Activated naive CD4-positive, alpha-beta T cell treated with anti-CD3 and anti-CD28 coated beads, Interleukin-2, amount 50 U/mL, for 72 hours (primary cell): ENCODE measurements at regions not wholly inside any gene's neighbourhood (a gene's known extent, or its start where the extent isn't known, plus 50 kb on each side); places are given as distances from the start of the nearest gene placed in this dataset.
"Not testable (repeated sequence)": the region's sequence is repeated elsewhere in the genome, so short reads cannot be mapped to it uniquely, and the experiment has no call there.

Source experiments
- ATAC-seq, 2 donors: fragments of 150-1000 bp; cut with Tn5 transposase; 2 replicates each; pipeline ENCODE4 v1.10.0; 2021; ENCODE audit warnings: mild to moderate bottlenecking in 2 of 2, moderate library complexity in 2 of 2
- DNase-seq, 2 donors: peaks; one replicate each; pipeline ENCODE4 v3.0.0; 2021 to 2022; ENCODE audit warnings: low spot score in 2 of 2
- H3K27ac Mint-ChIP-seq, 2 donors: one replicate each; pipeline ENCODE4 v1.8.0; 2022; ENCODE audit warnings: mild to moderate bottlenecking in 2 of 2, mixed read lengths in 2 of 2
- H3K36me3 Mint-ChIP-seq, 2 donors: one replicate each; pipeline ENCODE4 v1.8.0; 2022; ENCODE audit warnings: mixed read lengths in 2 of 2
- H3K9me3 Mint-ChIP-seq, 2 donors: one replicate each; pipeline ENCODE4 v1.8.0; 2022; ENCODE audit warnings: mixed read lengths in 2 of 2

DNA sequence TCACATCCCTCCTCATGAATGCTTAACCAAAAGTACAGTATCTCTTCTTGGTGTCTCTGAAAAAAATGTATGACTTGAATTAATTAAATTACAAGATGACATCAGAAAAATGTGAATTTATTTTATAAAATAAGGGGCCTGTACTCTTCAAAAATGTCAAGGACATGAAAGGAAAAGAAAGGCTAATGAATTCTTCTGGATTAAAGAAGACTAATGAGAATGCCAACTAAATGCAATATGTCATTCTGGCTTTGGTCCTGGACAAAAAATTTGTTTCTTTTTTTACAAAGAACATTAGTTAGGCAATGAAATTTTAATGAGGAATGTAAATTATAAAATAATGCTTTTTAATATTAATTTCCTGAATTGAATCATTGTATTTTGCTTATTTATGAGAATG, 1125.7 kb downstream of the DNAJB9 start:
- H3K36me3 Mint-ChIP-seq = peaks cover 0 to 8% of the 10 kb centered on the region in 2 donors
- no peak overlapping the region for H3K27ac Mint-ChIP-seq
- peaks cover 9 to 10% of the 10 kb centered on the region in 2 donors for H3K9me3 Mint-ChIP-seq
- ATAC-seq = no peak
- no peak for DNase-seq

DNA sequence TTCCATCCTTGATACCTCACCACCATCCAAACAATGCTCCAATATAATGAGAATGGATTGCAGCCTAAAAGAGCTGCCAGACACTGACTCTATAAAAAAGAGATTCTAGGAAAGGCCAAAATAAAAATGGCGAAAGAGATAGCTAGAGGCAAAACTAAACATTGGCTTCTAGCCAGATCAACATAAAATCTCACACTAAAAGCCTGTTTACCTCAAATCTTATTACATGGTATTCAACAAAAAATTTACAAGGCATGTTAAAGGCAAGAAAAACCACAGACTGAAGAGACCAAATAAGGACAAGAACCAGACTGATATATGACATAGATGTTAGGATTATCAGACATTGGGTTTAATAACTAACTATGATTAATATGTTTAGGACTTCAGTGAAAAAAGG, 1127.0 kb downstream of the DNAJB9 start:
- Mint-ChIP-seq H3K9me3 (peaks cover 3 to 8% of the 10 kb centered on the region in 2 donors), H3K27ac (no peak overlapping the region), H3K36me3 (peaks cover 0 to 6% of the 10 kb centered on the region in 2 donors)
- ATAC-seq = no peak
- DNase-seq = no peak

DNA sequence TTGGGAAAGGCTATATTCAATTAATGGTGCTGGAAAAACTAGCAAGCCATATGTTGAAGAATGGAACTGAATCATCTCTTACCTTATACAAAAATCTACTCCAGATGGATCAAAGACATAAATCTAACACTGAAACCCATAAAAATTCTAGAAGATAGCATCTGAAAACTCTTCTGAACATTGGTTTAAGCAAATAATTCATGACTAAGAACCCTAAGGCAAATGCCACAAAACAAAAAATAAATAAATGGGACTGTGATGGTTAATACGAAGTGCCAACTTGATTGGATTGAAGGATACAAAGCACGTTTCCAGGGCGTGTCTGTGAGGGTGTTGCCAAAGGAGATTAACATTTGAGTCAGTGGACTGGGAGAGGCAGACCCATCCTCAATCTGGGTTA, 1130.0 kb downstream of the DNAJB9 start:
- Mint-ChIP-seq H3K27ac (no peak overlapping the region), H3K36me3 (no peaks in the 10 kb centered on the region), H3K9me3 (peaks cover 0 to 7% of the 10 kb centered on the region in 2 donors)
- ATAC-seq = no peak
- DNase-seq = no peak

DNA sequence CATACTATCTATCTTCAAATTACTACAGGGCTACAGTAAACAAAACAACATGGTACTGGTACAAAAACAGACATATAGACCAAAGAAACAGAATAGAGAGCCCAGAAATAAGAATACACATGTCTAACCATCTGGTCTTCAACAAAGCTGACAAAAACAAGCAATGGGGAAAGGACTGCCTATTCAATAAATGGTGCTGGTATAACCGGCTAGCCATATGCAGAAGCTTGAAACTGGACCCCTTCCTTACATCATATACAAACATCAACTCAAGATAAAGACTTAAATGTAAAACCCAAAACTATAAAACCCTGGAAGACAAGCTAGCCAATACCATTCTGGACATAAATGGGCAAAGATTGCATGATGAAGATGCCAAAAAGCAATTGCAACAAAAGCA, 1143.7 kb downstream of the DNAJB9 start:
- Mint-ChIP-seq H3K27ac (no peak overlapping the region), H3K9me3 (peaks cover 0 to 3% of the 10 kb centered on the region in 2 donors)
- no peak for ATAC-seq

DNA sequence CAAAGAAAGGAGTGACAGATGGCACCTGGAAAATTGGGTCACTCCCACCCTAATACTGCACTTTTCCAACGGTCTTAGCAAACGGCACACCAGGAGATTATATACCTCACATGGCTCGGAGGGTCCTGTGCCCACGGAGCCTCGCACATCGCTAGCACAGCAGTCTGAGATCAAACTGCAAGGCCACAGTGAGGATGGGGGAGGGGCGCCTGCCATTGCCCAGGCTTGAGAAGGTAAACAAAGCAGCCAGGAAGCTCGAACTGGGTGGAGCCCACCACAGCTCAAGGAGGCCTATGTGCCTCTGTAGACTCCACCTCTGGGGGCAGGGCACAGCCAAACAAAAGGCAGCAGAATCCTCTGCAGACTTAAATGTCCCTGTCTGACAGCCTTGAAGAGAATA, 1149.7 kb downstream of the DNAJB9 start:
- not testable (repeated sequence) for H3K27ac Mint-ChIP-seq, ATAC-seq, DNase-seq, H3K36me3 Mint-ChIP-seq
- H3K9me3 Mint-ChIP-seq = peaks cover 6 to 15% of the 10 kb centered on the region in 2 donors

More for the DNA sequence above, 1143.7 kb downstream of the DNAJB9 start:
- DNase-seq = no peak
- H3K36me3 Mint-ChIP-seq = no peaks in the 10 kb centered on the region

DNA sequence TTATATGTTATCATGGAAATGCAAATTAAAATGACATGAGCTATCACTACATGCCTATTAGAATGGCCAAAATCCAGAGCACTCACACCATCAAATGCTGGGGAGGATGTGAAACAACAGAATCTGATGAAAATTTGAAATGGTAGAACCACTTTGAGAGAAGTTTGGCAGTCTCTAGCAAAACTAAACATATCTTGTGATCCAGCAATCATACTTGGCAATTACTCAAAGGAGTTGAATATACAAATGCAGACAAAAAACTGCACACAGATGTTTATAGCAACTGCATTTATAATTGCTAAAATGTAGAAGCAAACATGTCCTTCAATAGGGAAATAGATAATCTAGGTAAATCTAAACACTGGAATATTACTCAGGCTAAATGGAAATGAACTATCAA, 1164.9 kb downstream of the DNAJB9 start:
- H3K9me3 Mint-ChIP-seq = peaks cover 0 to 13% of the 10 kb centered on the region in 2 donors
- DNase-seq (no peak), ATAC-seq (no peak)
- no peaks in the 10 kb centered on the region for H3K36me3 Mint-ChIP-seq
- H3K27ac Mint-ChIP-seq = no peak overlapping the region

DNA sequence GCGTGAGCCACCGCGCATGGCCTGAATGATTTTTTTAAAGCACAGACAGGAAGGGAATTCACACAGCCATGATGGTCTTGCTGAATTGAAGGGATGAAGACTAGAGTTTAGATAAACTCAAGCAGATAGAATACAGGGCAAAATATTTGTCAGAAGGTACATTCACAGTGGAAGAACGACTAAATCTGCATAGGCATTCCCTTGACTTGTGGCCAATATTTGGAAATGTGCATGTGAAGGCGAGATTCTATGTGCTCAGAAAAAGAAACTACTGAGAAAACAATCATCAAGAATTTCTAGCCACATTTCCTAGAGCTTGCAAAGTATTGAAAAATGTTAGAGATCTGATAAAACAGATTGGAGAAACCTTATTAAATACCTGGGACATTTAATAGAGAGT, 1166.2 kb downstream of the DNAJB9 start:
- no peak for ATAC-seq
- no peaks in the 10 kb centered on the region for H3K36me3 Mint-ChIP-seq
- H3K27ac Mint-ChIP-seq = no peak overlapping the region
- peaks cover 0 to 9% of the 10 kb centered on the region in 2 donors for H3K9me3 Mint-ChIP-seq
- no peak for DNase-seq

DNA sequence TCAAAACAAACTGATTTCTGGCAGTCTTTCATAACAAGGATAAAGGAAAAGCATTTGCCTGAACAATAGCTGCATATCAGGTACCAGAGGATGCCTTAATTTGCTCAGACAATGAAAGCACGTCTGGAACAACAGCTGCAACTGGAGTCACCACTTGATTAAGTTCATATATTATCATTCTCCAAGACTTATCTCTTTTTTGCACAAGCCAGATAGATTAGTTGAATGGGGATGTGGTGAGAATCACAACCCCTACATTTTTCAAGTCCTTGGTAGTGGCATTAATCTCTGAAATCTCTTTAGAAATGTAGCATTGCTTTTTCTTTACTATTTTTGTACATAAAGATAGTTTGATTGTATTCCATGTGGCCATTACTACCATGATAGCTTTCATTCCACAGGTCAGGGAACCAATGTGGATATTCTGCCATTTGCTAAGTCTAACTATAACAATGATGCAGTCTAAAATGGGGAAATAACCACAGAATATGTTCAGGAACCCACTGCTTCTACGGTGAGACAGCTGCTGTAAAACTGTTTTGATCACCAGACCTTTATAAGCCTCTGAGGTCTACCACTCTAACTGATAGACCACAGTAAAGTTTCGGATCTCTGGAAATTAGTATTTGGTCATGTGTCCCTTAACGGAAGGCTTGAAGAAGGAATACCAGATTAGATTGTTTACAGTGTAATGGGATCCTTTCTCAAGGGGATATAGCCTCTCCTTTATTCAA, 1176.2 kb downstream of the DNAJB9 start:
- no peak for DNase-seq
- Mint-ChIP-seq H3K36me3 (no peaks in the 10 kb centered on the region), H3K9me3 (peaks cover 0 to 7% of the 10 kb centered on the region in 2 donors), H3K27ac (no peak overlapping the region)
- no peak for ATAC-seq

DNA sequence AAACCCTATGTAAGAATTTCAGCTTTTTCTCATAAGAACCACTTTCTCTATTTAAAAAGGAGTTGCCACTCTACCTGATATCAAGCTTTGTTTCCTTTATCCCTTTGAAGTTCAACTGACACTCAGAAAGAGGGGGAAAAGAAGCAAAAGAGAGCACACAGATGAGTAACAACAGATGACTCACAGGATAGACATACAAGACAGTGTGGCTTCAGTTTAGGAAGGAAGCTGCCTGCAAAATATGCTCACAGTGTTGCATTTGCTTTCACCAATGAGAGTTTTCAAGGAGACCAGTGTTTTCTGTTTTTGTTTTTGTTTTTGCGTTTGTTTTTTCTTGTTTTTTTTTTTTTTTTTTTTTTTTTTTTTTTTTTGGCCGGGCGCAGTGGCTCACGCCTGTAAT, 1181.6 kb downstream of the DNAJB9 start:
- DNase-seq = no peak
- H3K9me3 Mint-ChIP-seq = peaks cover 0 to 11% of the 10 kb centered on the region in 2 donors
- ATAC-seq = peak in 1 of 2 donors; percentile 61
- no peak overlapping the region for H3K27ac Mint-ChIP-seq
- no peaks in the 10 kb centered on the region for H3K36me3 Mint-ChIP-seq

DNA sequence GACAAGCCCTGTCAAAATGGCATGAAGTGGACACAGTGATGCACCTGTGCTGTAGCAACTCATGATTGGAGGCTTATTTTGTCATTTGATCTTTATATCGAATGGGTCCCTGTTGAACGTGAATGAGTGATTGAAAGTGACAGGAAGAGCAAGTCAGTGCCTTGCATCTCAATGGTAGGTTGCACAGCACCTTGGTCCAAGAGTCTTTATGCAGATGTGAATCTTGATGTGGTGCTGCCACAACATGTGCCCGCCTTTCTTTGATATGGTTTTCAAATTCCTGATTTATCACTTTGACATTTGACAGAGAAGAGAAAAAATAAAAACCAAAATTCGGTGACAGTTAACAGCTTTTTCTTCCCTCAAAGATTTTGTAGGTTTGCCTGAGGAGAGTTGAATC, 1182.4 kb downstream of the DNAJB9 start:
- Mint-ChIP-seq H3K36me3 (no peaks in the 10 kb centered on the region), H3K27ac (no peak overlapping the region), H3K9me3 (peaks cover 4 to 7% of the 10 kb centered on the region in 2 donors)
- DNase-seq = no peak
- no peak for ATAC-seq

DNA sequence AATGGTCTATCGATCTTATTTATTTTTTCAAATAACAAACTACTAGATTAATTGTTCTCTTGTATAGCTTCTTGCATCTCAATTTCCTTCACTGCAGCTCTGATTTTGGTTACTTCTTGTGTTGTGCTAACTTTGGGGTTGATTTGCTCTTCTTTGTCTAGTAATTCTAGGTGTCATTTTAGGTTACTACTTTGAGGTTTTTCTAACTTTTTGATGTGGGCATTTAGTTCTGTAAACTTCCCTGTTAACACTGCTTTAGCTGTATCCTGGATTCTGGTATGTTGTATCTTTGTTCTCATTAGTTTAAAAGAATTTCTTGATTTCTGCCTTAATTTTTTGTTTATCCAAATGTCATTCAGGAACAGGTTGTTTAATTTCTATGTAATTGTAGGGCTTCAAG, 1188.0 kb downstream of the DNAJB9 start:
- no peak for DNase-seq
- ATAC-seq = no peak
- Mint-ChIP-seq H3K36me3 (no peaks in the 10 kb centered on the region), H3K9me3 (peaks cover 13 to 28% of the 10 kb centered on the region in 2 donors), H3K27ac (no peak overlapping the region)

DNA sequence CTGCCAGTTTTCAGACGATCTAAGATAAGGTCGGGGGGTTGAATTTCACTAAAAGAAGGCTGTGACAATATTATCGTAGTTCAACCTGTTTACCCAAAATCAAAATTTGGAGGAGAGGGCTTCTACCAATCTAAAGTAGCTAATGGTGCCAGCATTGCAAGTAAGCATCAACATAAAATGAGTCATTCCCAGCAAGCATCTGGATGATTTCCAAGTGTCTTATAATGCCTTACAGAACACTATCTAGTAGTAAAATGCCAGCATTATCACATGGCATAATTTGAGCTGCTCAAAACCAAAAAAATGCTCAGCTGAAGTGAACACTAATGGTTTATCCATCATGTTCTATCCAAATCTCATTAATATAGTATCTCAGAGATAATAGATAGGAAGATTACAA, 1193.9 kb downstream of the DNAJB9 start:
- DNase-seq (no peak), ATAC-seq (no peak)
- Mint-ChIP-seq H3K27ac (no peak overlapping the region), H3K36me3 (no peaks in the 10 kb centered on the region), H3K9me3 (peaks cover 16 to 21% of the 10 kb centered on the region in 2 donors)

DNA sequence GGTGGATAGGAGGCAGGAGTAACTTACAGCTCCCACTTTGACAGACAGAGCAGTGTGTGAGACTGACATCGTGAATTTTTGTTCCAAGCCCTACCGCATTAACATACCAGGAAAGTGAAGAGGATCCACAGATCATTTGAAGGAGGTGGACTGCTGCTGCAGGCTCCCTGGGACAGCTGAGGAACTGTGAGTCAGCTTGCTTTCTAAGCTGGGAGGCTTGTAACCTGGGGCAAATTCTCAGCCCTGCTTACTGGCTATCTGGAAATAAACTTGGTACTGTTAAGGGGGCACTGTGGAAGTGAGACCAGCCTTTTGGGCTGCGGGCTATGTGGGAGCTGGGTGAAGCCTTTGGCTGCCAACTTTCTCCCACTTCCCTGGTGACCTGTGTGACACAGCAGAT, 1202.5 kb downstream of the DNAJB9 start:
- ATAC-seq = no peak
- no peak for DNase-seq
- Mint-ChIP-seq H3K36me3 (peaks cover 0 to 5% of the 10 kb centered on the region in 2 donors), H3K27ac (no peak overlapping the region), H3K9me3 (peaks cover 0 to 28% of the 10 kb centered on the region in 2 donors)

DNA sequence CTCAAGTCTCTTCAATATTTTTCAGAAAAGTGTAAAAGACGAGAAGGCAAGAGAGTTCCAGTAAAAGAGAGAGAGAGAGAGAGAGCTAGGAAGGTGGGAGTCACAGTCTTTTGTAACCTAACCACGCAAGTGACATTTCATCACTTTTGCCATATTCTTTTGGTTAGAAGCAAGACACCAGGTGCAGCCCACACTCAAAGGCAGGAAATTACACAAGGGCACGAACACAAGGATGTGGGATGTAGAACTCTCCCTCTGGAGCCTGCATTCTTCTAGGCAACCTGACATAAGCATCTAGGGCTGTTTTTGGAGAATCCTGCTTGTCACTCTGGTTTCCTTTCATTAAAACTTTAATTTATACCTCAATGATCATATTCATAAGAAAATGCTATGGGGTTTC, 1213.1 kb downstream of the DNAJB9 start:
- DNase-seq (no peak), ATAC-seq (no peak)
- H3K36me3 Mint-ChIP-seq = no peaks in the 10 kb centered on the region
- no peak overlapping the region for H3K27ac Mint-ChIP-seq
- H3K9me3 Mint-ChIP-seq = peaks cover 3 to 4% of the 10 kb centered on the region in 2 donors

DNA sequence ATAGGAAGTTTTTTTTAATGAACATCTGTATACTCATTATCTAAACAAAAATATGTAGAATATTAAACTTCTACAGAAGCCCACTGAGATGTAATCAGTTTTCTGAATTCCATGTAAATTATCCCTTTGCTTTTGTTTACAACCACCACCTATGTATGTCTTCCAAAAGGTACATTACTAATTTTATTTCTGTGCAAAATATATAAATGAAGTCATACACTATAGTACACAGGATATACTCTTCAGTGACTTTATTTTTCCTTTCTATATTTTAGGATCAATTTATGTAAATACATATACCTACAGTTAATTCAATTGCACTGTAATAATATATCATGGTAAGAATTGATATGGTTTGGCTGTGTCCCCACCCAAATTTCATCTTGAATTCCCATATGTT, 1236.9 kb downstream of the DNAJB9 start:
- no peak for ATAC-seq
- H3K36me3 Mint-ChIP-seq = no peaks in the 10 kb centered on the region
- H3K9me3 Mint-ChIP-seq = peaks cover 0 to 5% of the 10 kb centered on the region in 2 donors
- DNase-seq = no peak
- H3K27ac Mint-ChIP-seq = no peak overlapping the region

DNA sequence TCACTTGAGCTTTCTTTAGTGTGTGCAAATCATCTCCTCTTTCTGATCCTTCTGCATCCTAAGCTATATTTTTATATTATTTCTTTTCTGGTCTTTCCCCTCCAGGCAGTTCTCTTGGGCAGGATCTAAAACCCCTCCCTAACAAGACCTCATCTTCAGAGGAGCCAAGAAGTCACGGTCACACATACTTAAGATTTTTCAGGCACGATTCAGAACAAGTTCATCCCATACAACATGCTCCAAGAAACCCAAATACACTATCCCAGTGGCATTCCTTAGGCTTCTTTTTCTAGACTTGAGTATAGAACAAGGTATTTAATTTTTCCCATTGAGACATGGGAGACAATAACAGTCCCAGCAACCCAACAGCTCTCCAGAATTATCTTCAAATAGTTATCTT, 1251.5 kb downstream of the DNAJB9 start:
- ATAC-seq = no peak
- peaks cover 10 to 13% of the 10 kb centered on the region in 2 donors for H3K9me3 Mint-ChIP-seq
- peaks cover 0 to 6% of the 10 kb centered on the region in 2 donors for H3K36me3 Mint-ChIP-seq
- H3K27ac Mint-ChIP-seq = no peak overlapping the region
- no peak for DNase-seq

DNA sequence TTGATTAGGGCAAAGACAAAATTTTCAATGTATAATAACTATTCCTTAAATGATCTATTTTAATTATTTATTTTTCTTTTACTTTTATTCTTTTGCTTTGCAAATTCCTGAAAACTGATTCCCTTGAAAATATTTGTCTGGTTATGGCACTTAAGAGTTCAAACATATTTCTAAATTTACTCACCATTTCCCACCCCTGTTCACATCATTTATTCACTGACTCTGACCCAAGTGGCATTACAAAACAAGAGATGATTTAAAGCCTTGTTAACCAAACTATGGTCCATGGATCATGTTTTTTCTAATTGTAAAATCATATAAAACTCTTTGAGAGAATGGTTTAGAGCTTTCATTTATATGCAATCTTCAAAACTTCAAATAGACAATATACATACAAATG, 1256.1 kb upstream of the LRRN3 start:
- no peaks in the 10 kb centered on the region for H3K36me3 Mint-ChIP-seq
- ATAC-seq = no peak
- DNase-seq = no peak
- H3K9me3 Mint-ChIP-seq = no peaks in the 10 kb centered on the region
- H3K27ac Mint-ChIP-seq = no peak overlapping the region

DNA sequence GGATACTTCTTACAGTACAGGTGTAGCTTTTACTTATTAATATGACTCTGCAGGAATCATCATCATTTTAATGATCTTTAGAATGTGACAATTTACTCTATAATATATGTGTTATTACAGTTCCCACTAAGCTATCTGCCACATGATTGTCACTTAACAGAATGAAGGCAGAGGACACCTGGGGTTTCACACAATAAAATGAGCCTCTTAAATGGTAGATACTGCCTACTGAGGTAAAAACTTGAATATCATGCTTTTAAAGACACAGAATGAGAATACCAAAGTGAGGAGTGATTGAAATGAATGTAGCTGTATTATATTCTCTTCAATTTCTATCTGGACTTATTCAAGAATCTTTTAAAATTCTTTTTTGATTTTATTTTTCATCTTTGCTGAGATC, 1255.3 kb upstream of the LRRN3 start:
- Mint-ChIP-seq H3K36me3 (no peaks in the 10 kb centered on the region), H3K9me3 (no peaks in the 10 kb centered on the region), H3K27ac (no peak overlapping the region)
- DNase-seq (no peak), ATAC-seq (no peak)
